HepG2 (cell line): ENCODE measurements at regions not wholly inside any gene's neighbourhood (a gene's known extent, or its start where the extent isn't known, plus 50 kb on each side); places are given as distances from the start of the nearest gene placed in this dataset.

Experiments used
- CTCF ChIP-seq: sonication (generic); formaldehyde crosslinking; IDR thresholded peaks from 2 replicates; pipeline ENCODE4 v1.5.0; 2020; ENCODE audit warnings: mild to moderate bottlenecking, missing genetic modification reagents, moderate library complexity
- FOXM1 ChIP-seq: sonication (generic); formaldehyde crosslinking; IDR thresholded peaks from 2 replicates; pipeline ENCODE4 v1.5.0; 2020; ENCODE audit warnings: missing genetic modification reagents
- IRF9 ChIP-seq: sonication (generic); formaldehyde crosslinking; IDR thresholded peaks from 2 replicates; pipeline ENCODE4 v1.8.0; 2022; ENCODE audit warnings: missing genetic modification reagents, mild to moderate bottlenecking, borderline replicate concordance
- MXI1 ChIP-seq: IDR thresholded peaks from 3 replicates; pipeline ENCODE4 v1.6.1; 2012; ENCODE audit warnings: low read depth, low read length, inconsistent platforms, borderline replicate concordance
- PREB ChIP-seq: sonication (generic); formaldehyde crosslinking; IDR thresholded peaks from 2 replicates; pipeline ENCODE4 v1.4.0; 2020; ENCODE audit warnings: missing genetic modification reagents
- TCF7L2 ChIP-seq: IDR thresholded peaks from 2 replicates; pipeline ENCODE4 v1.6.1; 2011; ENCODE audit warnings: mild to moderate bottlenecking, low read depth, low read length, moderate library complexity

GRCh38 chr10:31635009-31635408 is 293.6 kb downstream of the ARHGAP12 start:
- TF ChIP-seq TCF7L2 (no peak), PREB (no peak), IRF9 (CRISPR knock-in tag) (no peak), CTCF (CRISPR knock-in tag) (no peak), MXI1 (no peak), FOXM1 (no peak)
